ENCODE measurements at regions not wholly inside any gene's neighbourhood (a gene's known extent, or its start where the extent isn't known, plus 50 kb on each side); places are given as distances from the start of the nearest gene placed in this dataset.

DNA sequence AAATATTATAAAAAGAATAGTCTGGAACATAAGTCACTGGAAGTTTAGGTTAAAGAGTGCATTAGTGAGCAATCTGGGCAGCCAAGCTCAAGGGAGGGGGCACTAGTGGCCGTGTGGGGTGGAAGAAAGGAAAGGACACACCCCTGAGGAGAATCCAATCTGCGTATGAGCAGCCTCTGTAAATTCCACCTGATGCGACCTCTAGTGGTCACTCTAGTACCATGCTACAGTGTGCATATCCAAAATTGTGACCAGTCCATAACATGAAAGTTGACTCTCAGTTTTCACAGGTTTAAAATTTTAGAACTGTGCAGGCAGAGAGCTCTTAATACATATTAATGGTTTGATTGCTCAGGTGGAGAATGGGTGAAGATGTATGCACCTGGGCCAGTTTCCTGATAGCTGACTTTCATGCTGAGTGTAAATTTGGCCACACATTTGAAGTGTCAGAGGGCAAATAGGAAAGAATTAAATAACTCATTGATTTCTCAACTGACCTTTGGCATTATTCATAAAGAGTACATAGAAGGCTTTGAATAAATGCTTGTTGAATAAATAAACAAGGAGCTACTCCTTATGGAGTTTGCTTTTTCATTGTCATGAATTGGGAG lies 105.9 kb upstream of the C21orf91 start:
- peak; percentile 88 for TF ChIP-seq CTCF (IDR thresholded peaks at IDR 0.05)
- no peak for TF ChIP-seq ZFX (IDR thresholded peaks at IDR 0.05; ENCODE audit: borderline replicate concordance)
